CD4-positive, alpha-beta T cell (primary cell): ENCODE measurements at regions not wholly inside any gene's neighbourhood (a gene's known extent, or its start where the extent isn't known, plus 50 kb on each side); places are given as distances from the start of the nearest gene placed in this dataset.

ENCODE experiments used
- ATAC-seq: fragments of 200-7000 bp; cut with Tn5 transposase; one replicate; pipeline ENCODE4 v1.10.0; 2022; ENCODE audit warnings: mild to moderate bottlenecking; ENCODE audit not compliant: poor library complexity
- CTCF ChIA-PET: fragments of 350-600 bp; sonication (Branson Sonifier 250); formaldehyde crosslinking; loops from one replicate; lab custom pipeline; 2021; ENCODE audit warnings: antibody characterized with exemption, inconsistent platforms; lab: Charles Lee
- POLR2A ChIA-PET: fragments of 350-600 bp; sonication (Branson Sonifier 250); formaldehyde crosslinking; loops from one replicate; lab custom pipeline; 2021; ENCODE audit warnings: antibody characterized with exemption, inconsistent platforms; lab: Charles Lee
- DNase-seq, 14 experiments: peaks; one replicate each; pipeline ENCODE4 v3.0.0-alpha.2; 2013 to 2020; ENCODE audit warnings: mixed read lengths in 2 of 14
- H3K27ac ChIP-seq, 2 donors: one replicate each; pipeline versions ENCODE4 v1.5.1 to v1.7.0; 2013; ENCODE audit warnings: low read length in 2 of 2, low read depth in 1 of 2, mild to moderate bottlenecking in 1 of 2
- H3K27me3 ChIP-seq, 2 experiments: 1 replicate in 1 of 2; 2 replicates in 1 of 2; pipeline versions ENCODE4 v1.6.1 to v1.7.0; 2013; ENCODE audit warnings: low read length in 2 of 2, control low read depth in 1 of 2, mild to moderate bottlenecking in 1 of 2, moderate library complexity in 1 of 2; ENCODE audit not compliant: insufficient read depth in 2 of 2, control insufficient read depth in 1 of 2
- H3K36me3 ChIP-seq: one replicate; pipeline ENCODE4 v1.6.1; 2013; ENCODE audit warnings: low read length, control low read depth; ENCODE audit not compliant: insufficient read depth
- H3K4me1 ChIP-seq: one replicate; pipeline ENCODE4 v1.6.1; 2013; ENCODE audit warnings: low read length, control low read depth; ENCODE audit not compliant: insufficient read depth
- H3K4me3 ChIP-seq: one replicate; pipeline ENCODE4 v1.5.1; 2013; ENCODE audit warnings: mild to moderate bottlenecking, low read length, moderate library complexity
- H3K9me3 ChIP-seq, 2 experiments: 1 replicate in 1 of 2; 2 replicates in 1 of 2; pipeline versions ENCODE4 v1.6.1 to v1.7.0; 2013; ENCODE audit warnings: low read length in 2 of 2, mild to moderate bottlenecking in 2 of 2, control low read depth in 1 of 2, moderate library complexity in 1 of 2; ENCODE audit not compliant: control insufficient read depth in 1 of 2, insufficient read depth in 1 of 2
- H3K27ac Mint-ChIP-seq: one replicate; pipeline ENCODE4 v1.8.0; 2020; ENCODE audit warnings: mixed read lengths
- H3K27me3 Mint-ChIP-seq: one replicate; pipeline ENCODE4 v1.8.0; 2021; ENCODE audit warnings: mixed read lengths
- H3K36me3 Mint-ChIP-seq: one replicate; pipeline ENCODE4 v1.8.0; 2021; ENCODE audit warnings: low read depth, mixed read lengths
- H3K4me1 Mint-ChIP-seq: one replicate; pipeline ENCODE4 v1.8.0; 2021; ENCODE audit warnings: low read depth, mixed read lengths
- H3K4me3 Mint-ChIP-seq: one replicate; pipeline ENCODE4 v1.8.0; 2020; ENCODE audit warnings: mild to moderate bottlenecking, mixed read lengths
- H3K9me3 Mint-ChIP-seq: one replicate; pipeline ENCODE4 v1.8.0; 2020; ENCODE audit warnings: mixed read lengths
- intact Hi-C, 2 experiments: fragments of 100-400 bp; cut with DNase I in 1 of 2; cut with micrococcal nuclease in 1 of 2; formaldehyde crosslinking; loops; one replicate each; pipeline versions ENCODE4 v1.15.1 to v1.9.0; 2023 to 2025; cut with DNase I, micrococcal nuclease
- TF ChIP-seq, protein P1 (sequence below): fragments of 200-600 bp; IDR thresholded peaks from one replicate; pipeline ENCODE4 v1.8.0; 2022; ENCODE audit warnings: antibody characterized with exemption, mild to moderate bottlenecking

DNA sequence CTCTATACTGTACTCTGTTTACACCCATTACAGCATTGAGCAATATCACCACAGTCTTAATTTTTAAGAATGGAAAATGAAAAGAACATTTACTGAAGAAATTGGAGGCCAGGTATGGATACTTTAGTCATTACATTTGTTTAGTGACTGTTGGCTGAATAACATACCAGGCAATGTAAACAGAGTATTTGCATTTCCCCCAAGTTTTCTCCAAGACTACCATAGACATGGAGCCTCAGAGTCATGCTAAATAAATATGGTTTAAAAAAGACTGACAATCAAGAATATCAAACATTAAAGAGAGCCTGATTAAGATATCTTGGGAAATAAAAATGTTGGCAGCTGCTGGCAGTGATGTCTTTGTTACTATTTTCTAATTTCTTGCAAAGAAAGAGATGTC lies 136.9 kb upstream of the ADAMTS5 start:
- no peak overlapping the region for H3K27ac ChIP-seq
- Mint-ChIP-seq H3K27ac (no peak overlapping the region), H3K36me3 (no peaks in the 10 kb centered on the region), H3K4me1 (no peaks in the 10 kb centered on the region), H3K27me3 (no peaks in the 10 kb centered on the region), H3K4me3 (no peak overlapping the region), H3K9me3 (peaks cover 8% of the 10 kb centered on the region)
- ChIA-PET CTCF (no interaction called here), POLR2A (no interaction called here)
- H3K4me3 ChIP-seq, result no peak overlapping the region
- no peaks in the 10 kb centered on the region for H3K27me3 ChIP-seq
- H3K9me3 ChIP-seq, result no peaks in the 10 kb centered on the region
- TF ChIP-seq, protein P1, sequence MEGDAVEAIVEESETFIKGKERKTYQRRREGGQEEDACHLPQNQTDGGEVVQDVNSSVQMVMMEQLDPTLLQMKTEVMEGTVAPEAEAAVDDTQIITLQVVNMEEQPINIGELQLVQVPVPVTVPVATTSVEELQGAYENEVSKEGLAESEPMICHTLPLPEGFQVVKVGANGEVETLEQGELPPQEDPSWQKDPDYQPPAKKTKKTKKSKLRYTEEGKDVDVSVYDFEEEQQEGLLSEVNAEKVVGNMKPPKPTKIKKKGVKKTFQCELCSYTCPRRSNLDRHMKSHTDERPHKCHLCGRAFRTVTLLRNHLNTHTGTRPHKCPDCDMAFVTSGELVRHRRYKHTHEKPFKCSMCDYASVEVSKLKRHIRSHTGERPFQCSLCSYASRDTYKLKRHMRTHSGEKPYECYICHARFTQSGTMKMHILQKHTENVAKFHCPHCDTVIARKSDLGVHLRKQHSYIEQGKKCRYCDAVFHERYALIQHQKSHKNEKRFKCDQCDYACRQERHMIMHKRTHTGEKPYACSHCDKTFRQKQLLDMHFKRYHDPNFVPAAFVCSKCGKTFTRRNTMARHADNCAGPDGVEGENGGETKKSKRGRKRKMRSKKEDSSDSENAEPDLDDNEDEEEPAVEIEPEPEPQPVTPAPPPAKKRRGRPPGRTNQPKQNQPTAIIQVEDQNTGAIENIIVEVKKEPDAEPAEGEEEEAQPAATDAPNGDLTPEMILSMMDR, result no peak
- no peak for ATAC-seq
- DNase-seq, result no peak
- no peaks in the 10 kb centered on the region for H3K36me3 ChIP-seq
- no peaks in the 10 kb centered on the region for H3K4me1 ChIP-seq
- intact Hi-C loops, result no loop called here

DNA sequence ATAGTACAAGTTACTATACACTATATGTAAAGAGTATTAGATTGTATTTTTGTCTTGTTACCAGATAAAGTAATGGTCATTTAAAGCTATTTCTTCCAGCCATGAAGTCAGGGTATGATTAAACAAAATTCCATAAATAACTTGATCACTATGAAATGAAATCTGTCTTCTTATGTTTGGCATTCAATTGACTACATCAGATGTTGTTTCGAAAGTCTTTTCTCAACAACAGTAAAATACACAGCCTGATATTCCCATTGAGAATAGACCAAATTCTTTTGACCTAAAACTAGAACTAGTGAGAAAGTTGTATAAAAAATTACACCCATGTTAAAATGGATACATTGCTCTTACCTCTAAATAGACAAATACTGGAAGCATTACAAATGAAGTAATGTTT lies 134.6 kb upstream of the ADAMTS5 start:
- ATAC-seq (no peak), DNase-seq (no peak)
- no peak overlapping the region for H3K4me3 ChIP-seq
- ChIA-PET POLR2A (no interaction called here), CTCF (no interaction called here)
- no peak overlapping the region for H3K27ac ChIP-seq
- TF ChIP-seq, protein P1, result no peak
- Mint-ChIP-seq H3K27me3 (no peaks in the 10 kb centered on the region), H3K4me1 (no peaks in the 10 kb centered on the region), H3K36me3 (no peaks in the 10 kb centered on the region), H3K27ac (no peak overlapping the region), H3K9me3 (peaks cover 8% of the 10 kb centered on the region), H3K4me3 (no peak overlapping the region)
- intact Hi-C loops, result no loop called here
- no peaks in the 10 kb centered on the region for H3K4me1 ChIP-seq
- H3K36me3 ChIP-seq, result no peaks in the 10 kb centered on the region
- H3K27me3 ChIP-seq, result no peaks in the 10 kb centered on the region
- H3K9me3 ChIP-seq, result no peaks in the 10 kb centered on the region

DNA sequence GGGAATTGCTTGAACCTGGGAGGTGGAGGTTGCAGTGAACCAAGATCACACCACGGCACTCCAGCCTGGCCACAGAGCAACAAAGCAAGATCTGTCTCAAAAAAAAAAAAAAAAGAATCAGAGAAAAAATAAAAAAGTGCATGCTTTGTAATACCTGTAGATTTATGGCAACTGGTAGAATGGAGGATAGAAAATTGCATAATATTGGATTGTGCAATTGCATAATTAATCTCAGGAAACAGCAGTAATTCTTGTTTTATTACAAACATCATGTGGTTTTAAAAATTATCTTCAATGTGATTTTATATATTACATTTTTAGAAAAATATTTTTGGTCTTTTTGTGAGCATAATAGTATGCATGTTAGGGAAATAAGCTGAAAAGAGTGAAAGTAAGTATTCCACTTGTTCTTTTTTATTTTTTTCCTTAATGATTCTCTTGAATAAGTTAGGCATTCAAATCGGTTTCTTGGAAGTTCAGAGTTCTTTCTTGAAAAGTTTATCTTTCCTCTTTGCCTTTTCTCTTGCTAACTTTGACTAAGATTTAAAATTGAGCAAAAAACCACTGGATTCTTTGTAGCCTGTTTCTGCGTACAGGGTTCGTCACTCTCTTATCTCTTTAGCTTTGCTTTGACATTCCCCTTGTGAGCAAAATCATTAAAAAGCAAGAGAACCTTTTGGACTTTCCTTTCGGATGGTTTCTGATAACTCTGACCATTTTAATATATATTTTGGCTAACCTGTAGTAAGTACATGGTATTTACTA lies 127.5 kb upstream of the ADAMTS5 start:
- POLR2A ChIA-PET, result no interaction called here
- TF ChIP-seq, protein P1, result no peak
- ATAC-seq, result no peak
- Mint-ChIP-seq H3K27ac (no peak overlapping the region), H3K27me3 (no peaks in the 10 kb centered on the region), H3K4me3 (no peak overlapping the region), H3K36me3 (no peaks in the 10 kb centered on the region), H3K9me3 (peaks cover 9% of the 10 kb centered on the region), H3K4me1 (no peaks in the 10 kb centered on the region)
- no peak for DNase-seq
- Histone ChIP-seq H3K4me1 (no peaks in the 10 kb centered on the region), H3K27me3 (no peaks in the 10 kb centered on the region), H3K27ac (no peak overlapping the region), H3K9me3 (peaks cover 0 to 8% of the 10 kb centered on the region in 2 experiments), H3K4me3 (no peak overlapping the region), H3K36me3 (no peaks in the 10 kb centered on the region)
- CTCF ChIA-PET, result no interaction called here
- intact Hi-C loops, result no loop called here
